Ovary (tissue), 7 donors: ENCODE measurements at regions not wholly inside any gene's neighbourhood (a gene's known extent, or its start where the extent isn't known, plus 50 kb on each side); places are given as distances from the start of the nearest gene placed in this dataset.

Experiments
- DNase-seq, 5 donors: peaks; one replicate each; pipeline ENCODE4 v3.0.0-alpha.2; 2019 to 2020
- H3K27ac ChIP-seq, 2 donors: fragments of 200-600 bp; one replicate each; pipeline versions ENCODE4 v1.5.1 to v1.8.0; 2019 to 2022
- H3K27me3 ChIP-seq: fragments of 200-600 bp; one replicate; pipeline ENCODE4 v1.8.0; 2022
- H3K36me3 ChIP-seq: fragments of 200-600 bp; sonication (generic); one replicate; pipeline ENCODE4 v1.5.1; 2019
- H3K4me1 ChIP-seq: one replicate; pipeline ENCODE4 v1.8.1; 2013; ENCODE audit warnings: mild to moderate bottlenecking, moderate library complexity; ENCODE audit not compliant: insufficient read depth
- H3K4me3 ChIP-seq: fragments of 200-600 bp; sonication (generic); one replicate; pipeline ENCODE4 v1.5.1; 2017
- H3K9me3 ChIP-seq, 2 donors: fragments of 200-600 bp in 1 of 2; sonication (generic) in 1 of 2; one replicate each; pipeline versions ENCODE4 v1.5.1 to v1.8.1; 2013 to 2019; ENCODE audit warnings: mild to moderate bottlenecking in 1 of 2, moderate library complexity in 1 of 2
- EP300 ChIP-seq: sonication (generic); formaldehyde crosslinking; IDR thresholded peaks from one replicate; pipeline ENCODE4 v1.6.1; 2017; ENCODE audit warnings: antibody characterized with exemption
- POLR2A ChIP-seq: fragments of 450-650 bp; IDR thresholded peaks from one replicate; pipeline ENCODE4 v1.6.1; 2017; ENCODE audit warnings: antibody characterized with exemption, mild to moderate bottlenecking, moderate library complexity
- WGBS, 3 donors: extraction: QIAGEN DNeasy Blood & Tissue Kit in 1 of 3; methylation state at CpG; one replicate each; pipeline versions ENCODE4 v1.1.5 to v1.1.7; 2013 to 2017; 5-methylcytosine and 5-hydroxymethylcytosine counted together
- intact Hi-C, 4 donors: fragments of 100-400 bp; cut with DNase I; formaldehyde crosslinking; loops; one replicate each; pipeline versions ENCODE4 v1.11.0 to v1.15.1; 2022 to 2023
- TF ChIP-seq, protein P1 (sequence below), 3 donors: fragments of 450-650 bp in 2 of 3; fragments of 200-600 bp in 1 of 3; IDR thresholded peaks; one replicate each; pipeline versions ENCODE4 v1.5.1 to v1.8.0; 2016 to 2022; ENCODE audit warnings: antibody characterized with exemption in 3 of 3, mild to moderate bottlenecking in 1 of 3
- donor health status: DM: no; HTN: no; CAD: no; lungs with moderate emphysema.
- donor health status: DM: no; HTN: no; CAD: no.
- donor health status: Bipolar disorder and iron deficiency.
- donor health status: DM: no; HTN: no; CAD: no.
- donor health status: DM: yes; HTN: yes; CAD: no.

DNA sequence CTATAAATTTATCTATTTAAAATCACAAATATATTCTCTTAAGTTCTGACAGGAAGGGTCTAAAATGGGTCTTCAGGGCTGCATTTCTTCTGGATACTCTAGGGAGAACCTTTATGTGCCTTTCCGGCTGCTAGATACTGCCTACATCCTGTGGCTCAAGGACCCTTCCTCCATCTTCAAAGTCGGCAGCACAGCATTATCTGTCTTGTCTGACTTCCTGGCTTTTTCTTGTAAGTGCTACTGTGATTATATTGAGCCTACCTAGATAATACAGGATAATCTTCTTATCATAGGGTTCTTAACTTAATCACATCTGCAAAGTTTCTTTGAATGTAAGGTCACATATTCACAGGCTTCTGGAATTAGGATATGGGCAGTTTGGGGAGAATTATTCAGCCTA lies 943.8 kb upstream of the TYRP1 start:
- Histone ChIP-seq H3K4me3 (no peak overlapping the region), H3K27ac (no peak overlapping the region), H3K36me3 (no peaks in the 10 kb centered on the region), H3K9me3 (no peaks in the 10 kb centered on the region), H3K4me1 (no peaks in the 10 kb centered on the region), H3K27me3 (no peaks in the 10 kb centered on the region)
- TF ChIP-seq, protein P1, sequence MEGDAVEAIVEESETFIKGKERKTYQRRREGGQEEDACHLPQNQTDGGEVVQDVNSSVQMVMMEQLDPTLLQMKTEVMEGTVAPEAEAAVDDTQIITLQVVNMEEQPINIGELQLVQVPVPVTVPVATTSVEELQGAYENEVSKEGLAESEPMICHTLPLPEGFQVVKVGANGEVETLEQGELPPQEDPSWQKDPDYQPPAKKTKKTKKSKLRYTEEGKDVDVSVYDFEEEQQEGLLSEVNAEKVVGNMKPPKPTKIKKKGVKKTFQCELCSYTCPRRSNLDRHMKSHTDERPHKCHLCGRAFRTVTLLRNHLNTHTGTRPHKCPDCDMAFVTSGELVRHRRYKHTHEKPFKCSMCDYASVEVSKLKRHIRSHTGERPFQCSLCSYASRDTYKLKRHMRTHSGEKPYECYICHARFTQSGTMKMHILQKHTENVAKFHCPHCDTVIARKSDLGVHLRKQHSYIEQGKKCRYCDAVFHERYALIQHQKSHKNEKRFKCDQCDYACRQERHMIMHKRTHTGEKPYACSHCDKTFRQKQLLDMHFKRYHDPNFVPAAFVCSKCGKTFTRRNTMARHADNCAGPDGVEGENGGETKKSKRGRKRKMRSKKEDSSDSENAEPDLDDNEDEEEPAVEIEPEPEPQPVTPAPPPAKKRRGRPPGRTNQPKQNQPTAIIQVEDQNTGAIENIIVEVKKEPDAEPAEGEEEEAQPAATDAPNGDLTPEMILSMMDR (IDR thresholded peaks at IDR 0.05), result no peak
- TF ChIP-seq EP300 (no peak), POLR2A (no peak)
- intact Hi-C loops, result no loop called here
- 57 to 69% (median 57%) methylated on average over 2 of the region's 2 CpGs for WGBS, 3 donors
- DNase-seq, result no peak

DNA sequence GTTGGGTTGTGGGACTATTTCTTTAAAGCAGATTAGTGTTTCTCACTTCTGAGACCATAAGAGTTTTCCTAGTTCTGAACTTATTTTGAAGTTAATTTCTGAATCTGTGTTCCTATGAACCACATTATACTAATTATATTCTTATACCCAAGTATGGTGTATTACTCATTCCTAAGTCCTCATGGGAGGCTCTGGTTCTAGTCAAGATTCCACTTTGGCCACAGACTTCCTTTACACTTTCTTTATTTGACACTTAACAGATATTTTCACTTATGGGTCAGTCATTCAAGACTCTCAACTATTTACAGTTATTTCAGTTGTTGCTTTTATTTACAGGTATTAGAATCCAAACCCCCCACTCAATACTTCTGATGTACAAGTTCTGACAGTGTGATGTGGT lies 937.2 kb upstream of the TYRP1 start:
- H3K27ac ChIP-seq, result no peak overlapping the region
- intact Hi-C loops, result no loop called here
- H3K9me3 ChIP-seq, result no peaks in the 10 kb centered on the region
- DNase-seq, result no peak
- no peaks in the 10 kb centered on the region for H3K36me3 ChIP-seq
- H3K27me3 ChIP-seq, result no peaks in the 10 kb centered on the region
- TF ChIP-seq POLR2A (no peak), EP300 (no peak)
- TF ChIP-seq, protein P1 (IDR thresholded peaks at IDR 0.05), result no peak
- no peak overlapping the region for H3K4me3 ChIP-seq
- H3K4me1 ChIP-seq, result no peaks in the 10 kb centered on the region

DNA sequence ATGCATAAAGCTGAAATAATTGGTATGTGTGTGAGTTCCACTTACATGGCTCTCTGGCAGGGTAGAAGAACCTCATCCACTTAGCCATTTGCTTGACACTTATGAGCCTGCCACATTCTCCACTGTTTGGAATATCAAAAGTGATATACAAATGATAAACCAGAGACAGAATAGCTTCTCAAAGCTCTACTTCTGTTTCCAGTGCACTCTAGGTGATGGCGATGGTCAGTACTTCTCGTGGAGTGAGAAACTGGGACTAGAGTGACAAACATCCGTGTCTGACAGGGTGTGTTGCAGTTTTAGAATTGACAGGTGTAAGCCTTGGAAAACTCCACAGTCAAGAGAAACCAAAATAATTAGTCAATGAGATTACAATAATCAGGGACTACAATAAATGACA lies 935.8 kb upstream of the TYRP1 start:
- intact Hi-C loops, result no loop called here
- TF ChIP-seq POLR2A (no peak), EP300 (no peak)
- TF ChIP-seq, protein P1 (IDR thresholded peaks at IDR 0.05), result no peak
- DNase-seq, result no peak
- Histone ChIP-seq H3K36me3 (no peaks in the 10 kb centered on the region), H3K9me3 (no peaks in the 10 kb centered on the region), H3K27ac (no peak overlapping the region), H3K4me1 (no peaks in the 10 kb centered on the region), H3K27me3 (no peaks in the 10 kb centered on the region), H3K4me3 (no peak overlapping the region)
- 88 to 94% (median 91%) methylated on average over 3 of the region's 3 CpGs for WGBS, 3 donors

DNA sequence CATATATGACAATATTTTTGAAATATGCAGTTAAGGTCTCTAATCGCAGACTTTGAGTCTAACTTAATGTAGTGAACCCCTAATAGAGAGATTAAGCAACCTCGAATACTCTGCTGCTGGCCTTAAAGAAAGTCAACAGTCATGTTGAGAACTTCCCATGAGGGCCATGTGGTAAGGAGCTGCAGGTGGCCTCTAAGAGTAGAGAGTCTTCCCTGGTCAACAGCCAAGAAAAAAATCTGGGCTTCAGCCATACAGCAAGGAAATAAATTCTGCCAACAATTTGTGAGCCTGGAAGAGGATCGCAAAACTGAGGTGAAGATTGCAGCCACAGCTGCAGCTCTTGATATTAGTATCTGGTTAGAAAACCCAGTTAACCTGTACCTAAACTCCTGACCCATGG lies 935.2 kb upstream of the TYRP1 start:
- intact Hi-C loops, result no loop called here
- no peaks in the 10 kb centered on the region for H3K27me3 ChIP-seq
- no peak overlapping the region for H3K4me3 ChIP-seq
- H3K36me3 ChIP-seq, result no peaks in the 10 kb centered on the region
- H3K9me3 ChIP-seq, result no peaks in the 10 kb centered on the region
- no peak overlapping the region for H3K27ac ChIP-seq
- TF ChIP-seq POLR2A, result no peak
- TF ChIP-seq EP300, result no peak
- TF ChIP-seq, protein P1 (IDR thresholded peaks at IDR 0.05), result no peak
- no peak for DNase-seq
- 41 to 63% (median 42%) methylated on average over 3 of the region's 3 CpGs for WGBS, 3 donors
- no peaks in the 10 kb centered on the region for H3K4me1 ChIP-seq

DNA sequence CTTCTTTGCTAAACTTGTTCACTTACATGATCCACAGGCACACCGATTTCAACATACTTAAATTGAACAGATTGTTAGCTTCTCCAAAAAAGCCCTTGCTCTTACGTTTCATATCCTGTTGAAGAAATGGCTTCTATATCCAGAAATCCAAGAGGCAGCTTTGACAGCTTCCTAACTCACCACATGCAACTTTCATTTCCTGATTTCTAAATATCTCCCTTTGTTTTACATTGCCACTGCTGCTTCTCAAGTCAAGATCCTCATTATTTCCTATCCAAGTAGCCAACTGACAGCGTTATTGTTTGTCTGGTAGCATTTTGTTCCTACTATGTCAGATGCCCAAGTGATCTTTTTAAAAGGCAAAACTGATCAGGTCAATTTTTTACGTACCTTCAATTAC lies 913.2 kb upstream of the TYRP1 start:
- Histone ChIP-seq H3K27me3 (no peaks in the 10 kb centered on the region), H3K4me1 (no peaks in the 10 kb centered on the region), H3K27ac (no peak overlapping the region), H3K4me3 (no peak overlapping the region), H3K36me3 (no peaks in the 10 kb centered on the region), H3K9me3 (no peaks in the 10 kb centered on the region)
- TF ChIP-seq POLR2A (no peak), EP300 (no peak)
- TF ChIP-seq, protein P1 (IDR thresholded peaks at IDR 0.05), result no peak
- 81 to 87% (median 86%) methylated on average over 4 of the region's 4 CpGs for WGBS, 3 donors
- no peak for DNase-seq
- intact Hi-C loops, result no loop called here
